ENCODE measurements at regions not wholly inside any gene's neighbourhood (a gene's known extent, or its start where the extent isn't known, plus 50 kb on each side); places are given as distances from the start of the nearest gene placed in this dataset.

DNA sequence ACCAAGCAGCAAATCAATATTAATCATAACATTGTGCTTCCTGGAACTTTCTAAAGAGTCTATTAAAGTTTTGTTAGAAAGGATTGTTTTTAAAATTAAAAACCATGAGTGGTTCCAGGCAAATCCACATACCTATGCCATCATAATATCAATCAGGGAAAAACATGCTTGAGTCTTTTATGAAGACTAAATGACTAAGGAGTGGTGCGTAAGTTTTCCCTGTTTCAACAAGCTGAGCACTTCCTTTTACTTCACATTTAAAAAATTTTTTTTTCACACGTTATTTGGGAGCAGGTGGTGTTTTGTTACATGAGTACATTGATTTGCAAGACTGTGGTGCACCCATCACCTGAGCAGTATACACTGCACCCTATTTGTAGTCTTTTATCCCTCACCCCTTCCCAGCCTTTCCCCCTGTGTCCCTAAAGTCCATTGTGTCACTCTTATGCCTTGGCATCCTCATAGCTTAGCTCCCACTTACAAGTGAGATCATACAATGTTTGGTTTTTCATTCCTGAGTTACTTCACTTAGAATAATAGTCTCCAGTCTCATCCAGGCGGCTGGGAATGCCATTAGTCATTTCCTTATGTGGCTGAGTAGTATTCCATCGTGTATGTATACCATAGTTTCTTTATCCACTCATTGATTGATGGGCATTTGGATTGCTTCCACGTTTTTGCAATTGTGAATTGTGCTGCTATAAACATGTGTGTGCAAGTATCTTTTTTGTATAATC is 1190.3 kb upstream of the RAG2 start:
- TF ChIP-seq, protein P1, sequence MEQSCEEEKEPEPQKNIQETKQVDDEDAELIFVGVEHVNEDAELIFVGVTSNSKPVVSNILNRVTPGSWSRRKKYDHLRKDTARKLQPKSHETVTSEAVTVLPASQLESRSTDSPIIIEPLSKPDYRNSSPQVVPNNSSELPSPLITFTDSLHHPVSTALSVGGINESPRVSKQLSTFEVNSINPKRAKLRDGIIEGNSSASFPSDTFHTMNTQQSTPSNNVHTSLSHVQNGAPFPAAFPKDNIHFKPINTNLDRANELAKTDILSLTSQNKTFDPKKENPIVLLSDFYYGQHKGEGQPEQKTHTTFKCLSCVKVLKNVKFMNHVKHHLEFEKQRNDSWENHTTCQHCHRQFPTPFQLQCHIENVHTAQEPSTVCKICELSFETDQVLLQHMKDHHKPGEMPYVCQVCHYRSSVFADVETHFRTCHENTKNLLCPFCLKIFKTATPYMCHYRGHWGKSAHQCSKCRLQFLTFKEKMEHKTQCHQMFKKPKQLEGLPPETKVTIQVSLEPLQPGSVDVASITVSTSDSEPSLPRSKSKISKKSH (CRISPR knock-in tag; IDR thresholded peaks at IDR 0.05; ENCODE audit: borderline replicate concordance): no peak
- TF ChIP-seq FIP1L1 (IDR thresholded peaks at IDR 0.05; ENCODE audit: borderline replicate concordance, insufficient read depth, low read depth, low read length) (no peak), TCF7 (IDR thresholded peaks at IDR 0.05; ENCODE audit: low read depth) (no peak), ZFX (CRISPR knock-in tag; IDR thresholded peaks at IDR 0.05; ENCODE audit: low read depth) (no peak), MYNN (CRISPR knock-in tag; IDR thresholded peaks at IDR 0.05; ENCODE audit: low read depth) (no peak), ZZZ3 (CRISPR knock-in tag; IDR thresholded peaks at IDR 0.05; ENCODE audit: borderline replicate concordance) (no peak)
- TF ChIP-seq, protein P2, sequence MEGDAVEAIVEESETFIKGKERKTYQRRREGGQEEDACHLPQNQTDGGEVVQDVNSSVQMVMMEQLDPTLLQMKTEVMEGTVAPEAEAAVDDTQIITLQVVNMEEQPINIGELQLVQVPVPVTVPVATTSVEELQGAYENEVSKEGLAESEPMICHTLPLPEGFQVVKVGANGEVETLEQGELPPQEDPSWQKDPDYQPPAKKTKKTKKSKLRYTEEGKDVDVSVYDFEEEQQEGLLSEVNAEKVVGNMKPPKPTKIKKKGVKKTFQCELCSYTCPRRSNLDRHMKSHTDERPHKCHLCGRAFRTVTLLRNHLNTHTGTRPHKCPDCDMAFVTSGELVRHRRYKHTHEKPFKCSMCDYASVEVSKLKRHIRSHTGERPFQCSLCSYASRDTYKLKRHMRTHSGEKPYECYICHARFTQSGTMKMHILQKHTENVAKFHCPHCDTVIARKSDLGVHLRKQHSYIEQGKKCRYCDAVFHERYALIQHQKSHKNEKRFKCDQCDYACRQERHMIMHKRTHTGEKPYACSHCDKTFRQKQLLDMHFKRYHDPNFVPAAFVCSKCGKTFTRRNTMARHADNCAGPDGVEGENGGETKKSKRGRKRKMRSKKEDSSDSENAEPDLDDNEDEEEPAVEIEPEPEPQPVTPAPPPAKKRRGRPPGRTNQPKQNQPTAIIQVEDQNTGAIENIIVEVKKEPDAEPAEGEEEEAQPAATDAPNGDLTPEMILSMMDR (CRISPR knock-in tag; IDR thresholded peaks at IDR 0.05): no peak

All from HepG2 (cell line).